Mucosa of descending colon (tissue), 3 donors: ENCODE measurements at regions not wholly inside any gene's neighbourhood (a gene's known extent, or its start where the extent isn't known, plus 50 kb on each side); places are given as distances from the start of the nearest gene placed in this dataset.
A peak's percentile ranks its signal among the peaks of the same experiment; 100 is the strongest.

Source experiments
- ATAC-seq: fragments of 200-7000 bp; cut with Tn5 transposase; one replicate; pipeline ENCODE4 v1.9.1; 2020; ENCODE audit warnings: mild to moderate bottlenecking, moderate library complexity
- DNase-seq, 3 donors: peaks; one replicate each; pipeline ENCODE4 v3.0.0-alpha.2; 2020
- H3K36me3 ChIP-seq: fragments of 200-600 bp; one replicate; pipeline ENCODE4 v1.8.0; 2021; ENCODE audit warnings: low read depth, mild to moderate bottlenecking
- H3K4me1 ChIP-seq: fragments of 200-600 bp; one replicate; pipeline ENCODE4 v1.8.0; 2021; ENCODE audit warnings: low read depth, mild to moderate bottlenecking
- H3K4me3 ChIP-seq: fragments of 200-600 bp; one replicate; pipeline ENCODE4 v1.8.0; 2021; ENCODE audit warnings: mild to moderate bottlenecking
- H3K9me3 ChIP-seq: fragments of 200-600 bp; one replicate; pipeline ENCODE4 v1.8.0; 2021; ENCODE audit warnings: mild to moderate bottlenecking
- intact Hi-C, 2 donors: fragments of 100-400 bp; cut with DNase I in 1 of 2; cut with micrococcal nuclease in 1 of 2; formaldehyde crosslinking; loops; one replicate each; pipeline versions ENCODE4 v1.11.0 to v1.11.1; 2022; cut with DNase I, micrococcal nuclease
- TF ChIP-seq, protein P1 (sequence below): fragments of 200-600 bp; IDR thresholded peaks from one replicate; pipeline ENCODE4 v1.8.0; 2022; ENCODE audit warnings: antibody characterized with exemption, mild to moderate bottlenecking
- donor health status: DM: no; HTN: no; CAD: no; lungs with moderate emphysema.
- donor health status: DM: no; HTN: no; CAD: no.
- donor health status: DM: no; HTN: yes; CAD: no.

DNA sequence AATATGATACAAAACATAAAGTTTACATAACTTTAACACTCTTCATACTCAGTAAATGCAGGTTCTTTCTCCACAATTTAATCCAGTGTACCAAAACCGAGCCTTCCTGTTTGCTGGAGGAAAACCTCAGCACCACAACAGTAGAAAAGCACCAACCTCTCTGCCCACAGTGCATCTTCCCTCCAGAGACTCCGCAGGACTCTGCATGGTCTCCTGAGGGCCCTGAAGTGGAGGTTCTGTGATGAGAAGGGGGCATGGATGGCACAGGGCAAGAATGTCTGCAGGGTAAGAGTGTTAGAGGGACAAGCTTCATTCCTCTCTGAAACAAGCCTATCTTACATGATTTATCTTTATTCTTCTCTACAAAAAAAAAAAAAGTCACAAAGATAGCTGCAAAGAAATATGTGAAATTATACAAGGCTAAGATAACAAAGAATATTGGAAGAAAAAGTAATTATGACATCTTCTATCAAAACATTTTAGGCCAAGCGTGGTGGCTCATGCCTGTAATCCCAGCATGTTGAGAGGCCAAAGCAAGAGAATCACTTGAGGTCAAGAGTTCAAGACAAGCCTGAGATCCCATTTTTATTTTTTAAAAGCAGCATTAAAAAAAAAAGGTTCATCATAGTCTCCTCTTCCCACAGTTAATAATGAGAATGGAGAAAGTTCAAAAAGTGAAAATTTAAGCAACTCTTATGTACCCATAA is 102.0 kb downstream of the VPREB1 start:
- H3K4me1 ChIP-seq: peaks cover 3% of the 10 kb centered on the region
- TF ChIP-seq, protein P1, sequence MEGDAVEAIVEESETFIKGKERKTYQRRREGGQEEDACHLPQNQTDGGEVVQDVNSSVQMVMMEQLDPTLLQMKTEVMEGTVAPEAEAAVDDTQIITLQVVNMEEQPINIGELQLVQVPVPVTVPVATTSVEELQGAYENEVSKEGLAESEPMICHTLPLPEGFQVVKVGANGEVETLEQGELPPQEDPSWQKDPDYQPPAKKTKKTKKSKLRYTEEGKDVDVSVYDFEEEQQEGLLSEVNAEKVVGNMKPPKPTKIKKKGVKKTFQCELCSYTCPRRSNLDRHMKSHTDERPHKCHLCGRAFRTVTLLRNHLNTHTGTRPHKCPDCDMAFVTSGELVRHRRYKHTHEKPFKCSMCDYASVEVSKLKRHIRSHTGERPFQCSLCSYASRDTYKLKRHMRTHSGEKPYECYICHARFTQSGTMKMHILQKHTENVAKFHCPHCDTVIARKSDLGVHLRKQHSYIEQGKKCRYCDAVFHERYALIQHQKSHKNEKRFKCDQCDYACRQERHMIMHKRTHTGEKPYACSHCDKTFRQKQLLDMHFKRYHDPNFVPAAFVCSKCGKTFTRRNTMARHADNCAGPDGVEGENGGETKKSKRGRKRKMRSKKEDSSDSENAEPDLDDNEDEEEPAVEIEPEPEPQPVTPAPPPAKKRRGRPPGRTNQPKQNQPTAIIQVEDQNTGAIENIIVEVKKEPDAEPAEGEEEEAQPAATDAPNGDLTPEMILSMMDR: no peak
- DNase-seq: no peak
- no peaks in the 10 kb centered on the region for H3K9me3 ChIP-seq
- intact Hi-C loops: no loop called here
- no peaks in the 10 kb centered on the region for H3K36me3 ChIP-seq
- no peak for ATAC-seq
- H3K4me3 ChIP-seq: no peak overlapping the region

DNA sequence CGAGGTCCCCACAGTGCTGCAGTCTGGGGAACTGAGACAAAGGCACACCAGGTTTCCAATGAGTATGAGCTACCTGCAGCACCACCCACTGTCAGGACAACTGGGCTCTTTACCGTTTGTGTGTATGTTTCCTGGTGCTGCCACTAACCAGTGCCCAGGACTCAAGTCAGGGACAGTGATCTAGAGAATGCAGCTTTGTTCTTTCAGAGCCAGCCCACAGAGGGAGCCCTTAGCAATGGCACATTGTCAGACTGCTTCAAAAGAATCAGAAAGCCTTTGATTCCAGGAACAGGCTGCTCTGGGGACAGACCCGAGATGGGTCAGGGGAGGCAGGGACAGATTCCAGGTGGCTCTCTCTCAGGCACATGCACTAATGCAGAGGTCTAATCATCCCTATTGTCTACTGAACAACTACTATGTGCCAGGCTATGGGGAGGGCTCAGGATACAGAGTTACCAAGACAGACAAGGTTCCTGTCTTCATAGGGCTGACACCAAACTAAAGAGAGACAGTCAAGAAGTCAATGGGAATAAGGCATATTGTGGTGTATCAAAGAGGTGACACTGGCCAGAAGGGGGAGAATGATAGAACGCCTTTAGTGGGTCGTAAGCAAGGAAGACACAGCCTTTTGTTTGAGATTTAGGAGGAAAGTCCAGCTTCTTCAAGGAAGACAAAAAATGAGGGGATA is 103.7 kb downstream of the VPREB1 start:
- intact Hi-C loops: no loop called here
- TF ChIP-seq, protein P1: no peak
- ATAC-seq: peak; percentile 46

DNA sequence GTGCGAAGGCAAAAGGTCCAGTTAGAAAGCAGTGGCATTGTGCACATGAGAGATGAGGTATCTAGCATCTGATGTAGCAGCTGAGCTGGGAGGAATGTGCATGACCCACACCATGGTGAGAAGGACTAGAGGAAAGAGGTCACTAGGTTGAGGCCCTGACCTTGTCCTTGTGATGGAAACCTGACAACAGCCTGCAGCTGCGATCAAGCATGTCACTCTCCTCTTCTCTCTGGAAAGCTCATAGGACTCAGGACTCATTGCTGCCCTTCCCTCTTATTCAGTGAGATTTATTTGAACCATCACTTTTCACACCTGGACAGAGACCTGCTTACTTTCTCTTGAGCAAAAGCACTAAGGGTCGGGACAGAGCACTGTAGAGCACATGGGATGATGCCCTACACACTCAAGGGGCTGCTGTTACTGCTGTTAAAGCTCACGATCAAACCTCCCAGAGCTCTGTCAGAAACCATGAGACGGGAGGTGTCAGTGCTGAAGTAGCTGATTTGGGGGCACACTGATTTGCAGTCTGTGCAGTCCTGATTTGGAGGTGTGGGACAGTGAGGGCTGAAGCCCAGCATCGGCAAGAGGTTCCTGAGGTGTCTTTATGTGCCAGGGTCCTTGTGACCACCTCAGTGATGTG is 104.3 kb downstream of the VPREB1 start:
- no peaks in the 10 kb centered on the region for H3K4me1 ChIP-seq
- no peaks in the 10 kb centered on the region for H3K36me3 ChIP-seq
- TF ChIP-seq, protein P1: no peak
- DNase-seq (no peak), ATAC-seq (no peak)
- H3K9me3 ChIP-seq: no peaks in the 10 kb centered on the region
- intact Hi-C loops: no loop called here
- H3K4me3 ChIP-seq: no peak overlapping the region

More for the DNA sequence above, 103.7 kb downstream of the VPREB1 start:
- Histone ChIP-seq H3K4me3 (no peak overlapping the region), H3K9me3 (no peaks in the 10 kb centered on the region), H3K4me1 (peaks cover 3% of the 10 kb centered on the region), H3K36me3 (no peaks in the 10 kb centered on the region)
- DNase-seq: no peak

DNA sequence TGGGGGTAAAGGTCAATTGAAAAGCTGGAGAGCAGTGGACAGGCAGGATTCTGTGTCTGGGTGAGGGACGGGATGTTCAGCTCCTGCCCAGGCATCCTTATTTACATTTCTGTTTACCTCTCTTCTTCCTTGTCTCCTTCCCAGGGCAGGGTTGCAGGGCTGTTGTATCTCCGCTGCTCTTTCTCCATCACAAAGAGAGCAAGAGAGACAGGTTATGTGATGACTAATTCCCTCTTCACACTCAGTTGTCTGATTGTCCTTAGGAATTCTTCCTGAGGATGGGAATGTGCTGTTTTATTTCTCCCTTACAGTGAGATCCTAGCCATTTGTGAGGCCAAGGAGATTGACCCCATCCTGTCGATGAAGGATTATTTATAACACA is 104.9 kb downstream of the VPREB1 start:
- ATAC-seq (no peak), DNase-seq (no peak)
- no peaks in the 10 kb centered on the region for H3K9me3 ChIP-seq
- TF ChIP-seq, protein P1: no peak
- H3K4me3 ChIP-seq: no peak overlapping the region
- H3K36me3 ChIP-seq: no peaks in the 10 kb centered on the region
- H3K4me1 ChIP-seq: no peaks in the 10 kb centered on the region
- intact Hi-C loops: no loop called here

DNA sequence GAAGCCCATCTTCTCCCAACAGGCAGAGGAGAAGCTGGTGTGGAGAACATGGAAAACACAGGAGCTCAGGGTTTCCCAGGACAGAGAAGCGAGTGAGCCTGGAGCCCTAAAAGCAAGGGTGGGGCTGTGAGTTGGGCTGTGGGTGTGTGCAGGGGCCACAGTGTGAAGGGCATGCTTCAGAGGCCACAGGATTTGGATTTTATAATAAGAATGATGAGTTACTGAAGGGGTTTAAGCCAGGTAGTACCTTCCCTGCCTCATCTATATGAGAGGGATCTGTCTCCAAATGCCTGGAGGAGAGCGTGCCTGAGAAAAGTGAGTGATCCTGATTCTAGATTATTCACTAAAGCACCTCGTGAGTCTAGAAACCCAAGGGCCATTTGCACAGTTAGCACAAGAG is 106.8 kb downstream of the VPREB1 start:
- no peak for ATAC-seq
- DNase-seq: no peak
- TF ChIP-seq, protein P1: no peak
- no peaks in the 10 kb centered on the region for H3K36me3 ChIP-seq
- H3K4me1 ChIP-seq: no peaks in the 10 kb centered on the region
- no peaks in the 10 kb centered on the region for H3K9me3 ChIP-seq
- intact Hi-C loops: no loop called here
- no peak overlapping the region for H3K4me3 ChIP-seq
